GM13976 (cell line): ENCODE measurements at regions not wholly inside any gene's neighbourhood (a gene's known extent, or its start where the extent isn't known, plus 50 kb on each side); places are given as distances from the start of the nearest gene placed in this dataset.

Experiments used
- DNase-seq: peaks from one replicate; pipeline ENCODE4 v3.0.0; 2012; ENCODE audit warnings: low spot score
- in situ Hi-C: fragments of 300-500 bp; cut with MboI; formaldehyde crosslinking; loops from one replicate; pipeline ENCODE4 v1.12.0; 2022; ENCODE audit warnings: low sequenced_read_pairs, mixed read lengths, inconsistent platforms; ENCODE audit not compliant: unreplicated experiment
- TF ChIP-seq, protein P1 (sequence below): IDR thresholded peaks from 2 replicates; pipeline ENCODE4 v1.5.1; 2012; ENCODE audit warnings: borderline replicate concordance, mild to moderate bottlenecking; ENCODE audit not compliant: insufficient read depth; ENCODE audit errors: extremely low read depth, missing control alignments, control extremely low read depth

DNA sequence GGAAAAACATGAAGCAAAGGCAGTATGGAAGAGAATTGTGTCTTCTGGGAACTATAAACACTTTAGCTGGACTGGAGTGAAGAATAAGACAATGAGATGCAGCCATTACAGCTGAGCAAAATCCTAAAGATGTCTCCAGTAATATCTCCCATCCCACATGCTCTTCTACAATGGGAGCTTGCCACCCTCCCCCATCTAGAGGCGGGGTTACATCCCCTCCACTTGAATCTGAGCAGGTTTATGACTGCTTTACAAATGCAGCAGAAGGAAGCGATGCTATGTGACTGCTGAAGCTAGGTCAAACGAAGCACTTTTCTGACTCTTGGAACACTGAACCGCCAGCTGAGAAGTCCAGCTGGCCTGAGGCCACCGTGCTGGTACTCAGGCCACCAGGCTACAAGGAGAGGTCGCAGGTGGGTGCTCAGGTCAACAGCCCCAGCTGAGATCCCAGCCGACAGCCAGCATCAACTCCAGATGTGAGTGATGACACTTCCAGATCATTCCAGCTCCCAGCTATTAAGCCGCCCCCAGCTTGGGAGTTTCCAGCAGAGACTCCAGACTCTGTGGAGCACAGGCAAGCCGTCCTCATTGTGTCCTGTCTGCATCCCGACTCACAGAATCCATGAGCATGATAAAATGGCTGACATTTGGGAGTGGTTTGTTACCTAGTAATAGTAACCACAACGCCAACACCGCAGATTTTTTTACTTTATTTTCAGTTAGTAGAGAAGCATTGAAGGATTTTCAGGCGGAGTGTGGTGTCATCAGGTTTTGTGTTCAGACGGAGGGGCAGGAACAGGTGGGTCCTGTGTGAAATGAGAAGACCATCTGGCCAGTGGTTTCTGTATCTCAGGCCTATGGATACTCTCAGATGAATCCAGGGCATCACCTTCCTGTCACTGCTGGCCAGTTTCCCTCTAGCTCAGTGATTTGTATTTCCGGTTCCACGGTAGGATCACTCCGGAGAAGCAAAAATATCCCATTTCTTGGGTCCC is 89.3 kb downstream of the NPY start:
- in situ Hi-C loops: no loop called here
- TF ChIP-seq, protein P1, sequence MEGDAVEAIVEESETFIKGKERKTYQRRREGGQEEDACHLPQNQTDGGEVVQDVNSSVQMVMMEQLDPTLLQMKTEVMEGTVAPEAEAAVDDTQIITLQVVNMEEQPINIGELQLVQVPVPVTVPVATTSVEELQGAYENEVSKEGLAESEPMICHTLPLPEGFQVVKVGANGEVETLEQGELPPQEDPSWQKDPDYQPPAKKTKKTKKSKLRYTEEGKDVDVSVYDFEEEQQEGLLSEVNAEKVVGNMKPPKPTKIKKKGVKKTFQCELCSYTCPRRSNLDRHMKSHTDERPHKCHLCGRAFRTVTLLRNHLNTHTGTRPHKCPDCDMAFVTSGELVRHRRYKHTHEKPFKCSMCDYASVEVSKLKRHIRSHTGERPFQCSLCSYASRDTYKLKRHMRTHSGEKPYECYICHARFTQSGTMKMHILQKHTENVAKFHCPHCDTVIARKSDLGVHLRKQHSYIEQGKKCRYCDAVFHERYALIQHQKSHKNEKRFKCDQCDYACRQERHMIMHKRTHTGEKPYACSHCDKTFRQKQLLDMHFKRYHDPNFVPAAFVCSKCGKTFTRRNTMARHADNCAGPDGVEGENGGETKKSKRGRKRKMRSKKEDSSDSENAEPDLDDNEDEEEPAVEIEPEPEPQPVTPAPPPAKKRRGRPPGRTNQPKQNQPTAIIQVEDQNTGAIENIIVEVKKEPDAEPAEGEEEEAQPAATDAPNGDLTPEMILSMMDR: no peak
- DNase-seq: no peak

DNA sequence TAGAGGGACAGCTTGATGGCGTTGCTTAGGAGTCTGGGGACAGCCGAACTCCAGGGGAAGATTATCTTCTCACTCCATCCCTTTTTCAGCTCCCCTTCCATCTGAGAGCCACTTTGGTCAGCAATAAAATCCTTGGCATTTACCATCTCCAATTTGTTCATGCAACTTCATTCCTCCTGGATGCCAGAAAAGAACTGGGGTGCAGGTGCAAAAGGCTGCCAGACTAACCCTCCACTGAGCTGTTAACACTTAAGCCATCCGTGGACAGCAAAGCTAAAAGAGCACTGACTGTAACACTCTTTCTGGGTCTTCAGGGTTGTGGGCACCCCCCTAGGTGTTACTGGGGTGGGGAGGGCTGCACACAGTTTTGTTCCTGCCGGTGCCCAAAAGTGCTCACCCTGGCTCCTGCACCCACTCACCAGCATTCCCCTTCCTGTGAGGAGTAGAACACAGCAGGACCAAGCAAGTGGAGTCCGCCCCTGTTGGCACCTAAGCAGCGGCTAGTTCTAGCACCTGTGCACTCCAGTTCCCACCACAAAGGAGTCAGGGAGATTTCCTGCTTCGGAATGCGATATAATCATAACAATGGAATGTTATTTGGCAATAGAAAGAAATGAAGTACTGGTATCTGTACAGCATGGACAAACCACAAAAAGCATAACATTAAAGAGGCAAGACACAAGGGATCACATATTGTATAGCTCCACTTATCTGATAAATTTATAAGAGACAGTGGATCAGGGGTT is 95.1 kb downstream of the NPY start:
- TF ChIP-seq, protein P1: no peak
- in situ Hi-C loops: no loop called here
- DNase-seq: no peak

DNA sequence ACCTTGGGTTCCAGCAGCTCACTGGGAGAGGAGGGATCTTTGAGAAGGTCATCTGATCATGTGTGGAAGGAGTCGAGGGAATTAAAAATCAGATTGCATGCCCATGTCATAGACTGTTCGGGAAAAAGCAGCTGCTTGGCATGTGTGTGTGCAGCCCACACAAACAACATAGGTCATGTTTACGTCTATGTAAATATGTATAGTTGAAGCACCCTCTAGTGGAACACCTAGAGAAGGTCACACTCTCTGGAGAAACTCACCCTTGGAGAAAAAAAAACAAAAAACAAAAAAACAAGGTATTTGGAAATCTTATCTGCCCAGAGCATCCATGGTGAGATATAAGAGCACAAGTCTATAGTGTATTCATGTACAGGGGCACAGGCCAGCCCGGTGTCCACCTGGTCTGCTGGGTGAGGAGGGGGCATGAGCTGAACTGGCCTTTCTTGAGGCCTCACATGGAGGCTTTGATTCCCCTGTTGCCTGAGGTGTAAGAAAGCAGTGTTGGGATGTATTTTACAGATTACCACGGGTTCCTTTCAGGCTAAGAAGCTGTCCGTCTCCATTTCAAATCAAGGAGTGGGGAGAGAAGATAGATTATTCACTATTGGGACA is 98.0 kb downstream of the NPY start:
- TF ChIP-seq, protein P1: peak; percentile 32
- peak; percentile 61 for DNase-seq
- in situ Hi-C loops: loop anchor here (10.0 kb wide), 1 partner anchor 87 kb away; no protein-coding TSS in a partner anchor

DNA sequence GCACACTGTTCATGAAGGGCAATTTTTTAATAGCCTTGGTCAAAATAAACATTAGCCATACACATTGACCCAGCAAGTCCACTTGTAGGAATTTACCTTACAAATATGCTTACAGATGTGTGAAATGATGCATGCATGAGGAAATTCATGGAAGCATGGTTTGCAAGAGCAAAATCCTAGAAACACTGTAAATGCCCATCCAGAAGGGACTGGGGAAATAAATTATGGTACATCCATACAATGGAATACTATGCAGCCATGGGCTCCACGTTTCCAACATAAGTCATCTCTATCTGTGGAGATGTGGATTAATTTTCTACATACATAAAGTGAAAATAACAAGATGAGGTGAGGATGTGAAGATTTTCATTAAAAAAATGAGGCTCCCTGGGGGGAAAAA is 99.1 kb downstream of the NPY start:
- TF ChIP-seq, protein P1: no peak
- DNase-seq: no peak
- in situ Hi-C loops: loop anchor here (10.0 kb wide), 1 partner anchor 88 kb away; no protein-coding TSS in a partner anchor

DNA sequence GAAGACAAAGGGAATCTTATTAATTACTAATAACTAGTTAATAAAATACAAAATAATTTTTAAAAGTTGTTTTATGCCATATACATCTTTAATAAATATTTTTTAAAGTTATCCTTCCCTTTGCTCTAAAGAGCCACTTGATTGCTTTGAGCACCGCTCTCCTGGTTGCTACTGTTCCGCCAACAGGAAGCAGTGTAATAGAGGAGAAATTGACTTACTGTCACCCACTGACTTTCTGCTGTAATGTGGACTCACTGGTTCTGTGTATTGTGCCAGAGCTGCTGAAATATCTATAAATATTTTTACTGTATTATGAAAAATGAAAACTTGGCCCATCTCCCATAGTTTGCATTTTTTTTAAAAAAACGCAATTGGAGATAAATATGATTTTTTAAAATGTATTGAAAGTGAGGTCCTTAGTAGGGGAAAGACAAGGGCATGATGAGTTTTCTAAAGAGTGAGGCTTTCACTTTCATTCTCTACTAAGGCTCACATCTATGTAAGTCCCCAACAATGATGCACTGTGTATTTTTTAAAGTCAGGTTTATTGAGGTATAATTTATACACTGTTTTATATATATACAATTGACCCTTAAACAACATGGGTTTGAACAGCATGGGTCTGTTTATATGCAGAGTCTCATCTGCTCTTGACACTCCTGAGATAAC is 100.5 kb downstream of the NPY start:
- no peak for DNase-seq
- in situ Hi-C loops: loop anchor here (10.0 kb wide), 1 partner anchor 90 kb away; no protein-coding TSS in a partner anchor
- TF ChIP-seq, protein P1: no peak
